ENCODE measurements at regions not wholly inside any gene's neighbourhood (a gene's known extent, or its start where the extent isn't known, plus 50 kb on each side); places are given as distances from the start of the nearest gene placed in this dataset.

GRCh38 chr13:85742355-85742754 is 56.9 kb downstream of the SLITRK6 start:
- no peak overlapping the region for H3K4me3 Mint-ChIP-seq
- H3K9me3 Mint-ChIP-seq, result peaks cover 8% of the 10 kb centered on the region
- H3K27me3 Mint-ChIP-seq, result no peaks in the 10 kb centered on the region
- H3K27ac Mint-ChIP-seq, result no peak overlapping the region
- DNase-seq (no peak), ATAC-seq (ENCODE audit: low read depth) (no peak)
- H3K4me1 Mint-ChIP-seq, result no peaks in the 10 kb centered on the region
- TF ChIP-seq, protein P1, sequence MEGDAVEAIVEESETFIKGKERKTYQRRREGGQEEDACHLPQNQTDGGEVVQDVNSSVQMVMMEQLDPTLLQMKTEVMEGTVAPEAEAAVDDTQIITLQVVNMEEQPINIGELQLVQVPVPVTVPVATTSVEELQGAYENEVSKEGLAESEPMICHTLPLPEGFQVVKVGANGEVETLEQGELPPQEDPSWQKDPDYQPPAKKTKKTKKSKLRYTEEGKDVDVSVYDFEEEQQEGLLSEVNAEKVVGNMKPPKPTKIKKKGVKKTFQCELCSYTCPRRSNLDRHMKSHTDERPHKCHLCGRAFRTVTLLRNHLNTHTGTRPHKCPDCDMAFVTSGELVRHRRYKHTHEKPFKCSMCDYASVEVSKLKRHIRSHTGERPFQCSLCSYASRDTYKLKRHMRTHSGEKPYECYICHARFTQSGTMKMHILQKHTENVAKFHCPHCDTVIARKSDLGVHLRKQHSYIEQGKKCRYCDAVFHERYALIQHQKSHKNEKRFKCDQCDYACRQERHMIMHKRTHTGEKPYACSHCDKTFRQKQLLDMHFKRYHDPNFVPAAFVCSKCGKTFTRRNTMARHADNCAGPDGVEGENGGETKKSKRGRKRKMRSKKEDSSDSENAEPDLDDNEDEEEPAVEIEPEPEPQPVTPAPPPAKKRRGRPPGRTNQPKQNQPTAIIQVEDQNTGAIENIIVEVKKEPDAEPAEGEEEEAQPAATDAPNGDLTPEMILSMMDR (IDR thresholded peaks at IDR 0.05), result no peak
- POLR2A ChIA-PET, result no interaction called here
- CTCF ChIA-PET, result no interaction called here
- H3K36me3 Mint-ChIP-seq (ENCODE audit: low read depth), result no peaks in the 10 kb centered on the region
- intact Hi-C loops (cut with micrococcal nuclease), result no loop called here

DNA sequence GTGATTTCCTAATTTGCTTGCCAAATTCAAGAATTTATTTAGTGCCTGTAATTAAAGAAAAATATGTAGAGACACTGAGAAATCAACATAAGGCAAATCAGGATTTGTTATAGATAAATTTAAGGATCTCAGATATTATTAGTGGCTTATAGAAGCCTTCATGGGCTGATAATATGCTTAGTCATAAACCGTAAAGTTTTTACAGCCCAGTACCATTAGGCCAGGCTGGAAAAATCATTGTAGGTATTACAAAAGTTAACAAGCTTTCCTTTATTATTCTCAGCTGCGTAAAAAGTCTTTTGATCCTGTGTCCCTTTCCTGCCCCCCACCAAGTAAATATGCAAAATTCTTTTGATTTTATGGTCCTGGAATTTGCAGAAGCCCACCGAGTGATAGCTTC is 58.2 kb downstream of the SLITRK6 start:
- TF ChIP-seq, protein P1 (IDR thresholded peaks at IDR 0.05), result no peak

DNA sequence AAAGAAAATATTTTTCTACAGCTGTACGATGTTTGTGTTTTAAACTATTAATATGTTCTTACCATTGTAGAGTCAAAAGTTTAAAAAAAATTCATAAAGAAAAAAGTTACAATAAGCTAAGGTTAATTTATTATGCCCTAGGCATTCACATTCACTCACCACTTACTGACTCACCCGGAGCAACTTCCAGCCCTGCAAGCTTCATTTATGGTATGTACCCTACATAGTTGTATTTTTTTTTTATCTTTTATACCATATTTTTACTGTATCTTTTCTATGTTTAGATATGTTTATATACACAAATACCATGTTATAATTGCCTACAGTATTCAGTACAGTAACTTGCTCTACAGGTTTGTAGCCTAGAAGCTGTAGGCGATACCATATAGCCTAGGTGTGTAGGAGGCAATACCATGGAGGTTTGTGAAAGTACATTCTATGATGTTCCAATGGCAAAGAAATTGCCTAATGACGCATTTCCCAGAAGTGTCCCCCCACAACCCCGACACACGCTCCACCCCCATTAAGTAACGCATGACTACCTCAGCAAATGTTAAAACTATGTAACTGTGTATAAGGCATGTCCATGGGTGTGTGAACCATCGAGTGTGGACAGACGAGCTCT is 60.4 kb downstream of the SLITRK6 start:
- DNase-seq (no peak), ATAC-seq (ENCODE audit: low read depth) (no peak)
- no peak overlapping the region for H3K4me3 Mint-ChIP-seq
- ChIA-PET POLR2A (no interaction called here), CTCF (no interaction called here)
- H3K27ac Mint-ChIP-seq, result no peak overlapping the region
- TF ChIP-seq, protein P1 (IDR thresholded peaks at IDR 0.05), result no peak
- intact Hi-C loops (cut with micrococcal nuclease), result no loop called here
- no peaks in the 10 kb centered on the region for H3K4me1 Mint-ChIP-seq
- peaks cover 6% of the 10 kb centered on the region for H3K9me3 Mint-ChIP-seq
- H3K36me3 Mint-ChIP-seq (ENCODE audit: low read depth), result no peaks in the 10 kb centered on the region
- H3K27me3 Mint-ChIP-seq, result no peaks in the 10 kb centered on the region

More for the DNA sequence above, 58.2 kb downstream of the SLITRK6 start:
- Mint-ChIP-seq H3K4me1 (no peaks in the 10 kb centered on the region), H3K36me3 (ENCODE audit: low read depth) (no peaks in the 10 kb centered on the region), H3K27ac (no peak overlapping the region), H3K4me3 (no peak overlapping the region), H3K9me3 (peaks cover 6% of the 10 kb centered on the region), H3K27me3 (no peaks in the 10 kb centered on the region)
- ATAC-seq (ENCODE audit: low read depth) (no peak), DNase-seq (no peak)
- intact Hi-C loops (cut with micrococcal nuclease), result no loop called here
- ChIA-PET POLR2A (no interaction called here), CTCF (no interaction called here)

DNA sequence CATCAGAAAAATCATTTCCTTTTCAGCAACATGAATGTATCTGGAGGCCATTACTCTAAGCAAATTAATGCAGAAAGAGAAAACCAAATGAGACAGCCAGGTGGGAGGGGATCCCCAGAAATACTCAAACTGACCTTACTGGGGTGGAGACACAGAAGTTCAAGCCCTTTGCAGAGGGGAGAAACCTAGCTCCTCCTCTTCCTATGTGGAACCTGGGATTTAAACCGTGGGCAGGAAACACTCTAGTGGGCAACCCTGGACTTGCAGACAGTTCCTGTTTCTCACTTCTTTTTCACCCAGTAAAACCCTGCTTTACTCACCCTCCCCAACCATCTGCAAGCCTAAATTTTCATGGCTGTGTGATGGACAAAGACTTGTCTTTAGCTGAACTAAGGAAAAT is 61.3 kb downstream of the SLITRK6 start:
- DNase-seq (no peak), ATAC-seq (ENCODE audit: low read depth) (no peak)
- H3K36me3 Mint-ChIP-seq (ENCODE audit: low read depth), result no peaks in the 10 kb centered on the region
- intact Hi-C loops (cut with micrococcal nuclease), result no loop called here
- no peak overlapping the region for H3K4me3 Mint-ChIP-seq
- TF ChIP-seq, protein P1 (IDR thresholded peaks at IDR 0.05), result no peak
- H3K27me3 Mint-ChIP-seq, result no peaks in the 10 kb centered on the region
- H3K4me1 Mint-ChIP-seq, result no peaks in the 10 kb centered on the region
- H3K9me3 Mint-ChIP-seq, result peaks cover 2% of the 10 kb centered on the region
- ChIA-PET POLR2A (no interaction called here), CTCF (no interaction called here)
- H3K27ac Mint-ChIP-seq, result no peak overlapping the region

GRCh38 chr13:85729296-85729695 is 69.9 kb downstream of the SLITRK6 start:
- POLR2A ChIA-PET, result no interaction called here

More at GRCh38 chr13:85729296-85729695, 69.9 kb downstream of the SLITRK6 start:
- Mint-ChIP-seq H3K27ac (no peak overlapping the region), H3K9me3 (peaks cover 3% of the 10 kb centered on the region), H3K4me1 (no peaks in the 10 kb centered on the region), H3K27me3 (no peaks in the 10 kb centered on the region), H3K36me3 (ENCODE audit: low read depth) (no peaks in the 10 kb centered on the region), H3K4me3 (no peak overlapping the region)
- no peak for DNase-seq
- no peak for ATAC-seq (ENCODE audit: low read depth)
- CTCF ChIA-PET, result no interaction called here
- TF ChIP-seq, protein P1 (IDR thresholded peaks at IDR 0.05), result no peak
- intact Hi-C loops (cut with micrococcal nuclease), result no loop called here

Data from activated B cell treated with CpG ODN at 0.5 μM for 24 hours (primary cell).